Astrocyte of the spinal cord (primary cell): ENCODE measurements at regions not wholly inside any gene's neighbourhood (a gene's known extent, or its start where the extent isn't known, plus 50 kb on each side); places are given as distances from the start of the nearest gene placed in this dataset.

Experiments used
- DNase-seq: peaks from one replicate; pipeline ENCODE4 v3.0.0; 2011; ENCODE audit warnings: low read depth, low spot score
- H3K4me3 ChIP-seq: 2 replicates; pipeline ENCODE4 v1.5.1; 2011; ENCODE audit warnings: low read depth, mild to moderate bottlenecking, low read length, moderate library complexity
- in situ Hi-C: cut with HindIII; loops from 2 replicates; pipeline ENCODE4 v1.10.0; 2017; ENCODE audit warnings: low sequenced_read_pairs
- TF ChIP-seq, protein P1 (sequence below): IDR thresholded peaks from 2 replicates; pipeline ENCODE4 v1.5.1; 2012; ENCODE audit warnings: low read depth, mild to moderate bottlenecking, low read length, inconsistent platforms

DNA sequence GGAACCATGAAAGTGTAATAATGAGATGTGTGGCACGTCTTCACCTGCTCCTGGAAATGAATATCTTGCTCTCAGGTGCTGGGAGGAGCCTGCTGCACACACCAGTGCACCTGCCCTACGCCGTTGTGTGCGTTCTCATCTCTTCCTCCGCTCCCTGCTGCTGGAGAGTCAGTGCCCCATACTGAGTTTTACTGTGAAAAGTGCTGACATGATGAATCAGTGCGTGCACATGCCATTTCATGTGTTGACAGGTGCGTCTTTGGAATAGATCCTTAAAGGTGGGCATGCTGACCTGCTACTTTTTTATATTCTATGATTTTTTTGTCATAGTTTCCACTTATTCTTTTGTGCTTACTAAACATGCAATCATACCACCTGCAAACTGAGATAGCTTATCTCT is 1015.8 kb downstream of the BRD1 start:
- H3K4me3 ChIP-seq = no peak overlapping the region
- in situ Hi-C loops = no loop called here
- TF ChIP-seq, protein P1, sequence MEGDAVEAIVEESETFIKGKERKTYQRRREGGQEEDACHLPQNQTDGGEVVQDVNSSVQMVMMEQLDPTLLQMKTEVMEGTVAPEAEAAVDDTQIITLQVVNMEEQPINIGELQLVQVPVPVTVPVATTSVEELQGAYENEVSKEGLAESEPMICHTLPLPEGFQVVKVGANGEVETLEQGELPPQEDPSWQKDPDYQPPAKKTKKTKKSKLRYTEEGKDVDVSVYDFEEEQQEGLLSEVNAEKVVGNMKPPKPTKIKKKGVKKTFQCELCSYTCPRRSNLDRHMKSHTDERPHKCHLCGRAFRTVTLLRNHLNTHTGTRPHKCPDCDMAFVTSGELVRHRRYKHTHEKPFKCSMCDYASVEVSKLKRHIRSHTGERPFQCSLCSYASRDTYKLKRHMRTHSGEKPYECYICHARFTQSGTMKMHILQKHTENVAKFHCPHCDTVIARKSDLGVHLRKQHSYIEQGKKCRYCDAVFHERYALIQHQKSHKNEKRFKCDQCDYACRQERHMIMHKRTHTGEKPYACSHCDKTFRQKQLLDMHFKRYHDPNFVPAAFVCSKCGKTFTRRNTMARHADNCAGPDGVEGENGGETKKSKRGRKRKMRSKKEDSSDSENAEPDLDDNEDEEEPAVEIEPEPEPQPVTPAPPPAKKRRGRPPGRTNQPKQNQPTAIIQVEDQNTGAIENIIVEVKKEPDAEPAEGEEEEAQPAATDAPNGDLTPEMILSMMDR = no peak
- no peak for DNase-seq

DNA sequence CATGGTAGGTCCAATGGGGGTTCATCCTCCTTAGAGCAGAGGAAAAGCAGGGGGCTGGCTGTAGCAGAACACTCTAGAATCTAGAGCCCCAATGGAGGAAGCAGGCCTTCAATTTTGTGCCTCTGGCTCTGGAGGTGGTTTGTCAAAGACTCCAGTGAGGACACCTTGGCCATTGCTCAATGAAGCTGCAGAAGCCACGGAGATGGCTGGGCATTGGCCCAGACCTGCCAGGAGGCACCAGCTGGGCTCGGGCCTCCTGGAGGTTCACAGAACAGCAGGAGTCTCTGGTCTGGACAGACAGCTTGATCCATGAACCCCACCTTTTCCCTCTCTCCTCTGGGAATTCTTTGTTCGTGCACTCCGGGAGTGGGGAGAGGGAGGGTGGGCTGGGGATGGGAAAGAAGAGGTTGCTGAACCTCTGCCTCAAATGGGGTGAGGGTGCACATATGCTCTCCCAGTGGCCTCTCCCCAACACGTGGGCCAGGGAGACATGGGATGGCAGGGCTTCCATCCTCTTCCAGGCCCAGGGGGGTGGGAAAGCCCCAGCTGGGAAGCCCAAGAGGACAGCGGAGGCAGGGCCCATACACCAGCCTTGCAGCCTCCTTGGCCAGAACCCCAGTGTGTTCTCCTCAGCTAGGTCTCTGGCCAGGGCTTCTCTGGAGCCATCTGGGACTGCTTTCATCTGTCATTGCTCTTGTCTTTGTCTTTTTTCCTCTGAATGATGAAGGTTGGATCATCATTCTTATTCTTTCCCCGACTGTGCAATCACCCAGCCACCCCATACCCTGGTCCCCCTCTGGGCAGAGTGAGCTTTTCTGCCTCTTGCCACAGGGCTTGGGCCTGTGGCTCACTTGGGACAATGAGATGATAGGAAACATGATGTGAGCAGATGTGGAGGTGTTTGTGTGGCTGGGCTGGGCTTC is 1019.4 kb downstream of the BRD1 start:
- H3K4me3 ChIP-seq = no peak overlapping the region
- in situ Hi-C loops = no loop called here
- no peak for DNase-seq
- TF ChIP-seq, protein P1 = no peak

DNA sequence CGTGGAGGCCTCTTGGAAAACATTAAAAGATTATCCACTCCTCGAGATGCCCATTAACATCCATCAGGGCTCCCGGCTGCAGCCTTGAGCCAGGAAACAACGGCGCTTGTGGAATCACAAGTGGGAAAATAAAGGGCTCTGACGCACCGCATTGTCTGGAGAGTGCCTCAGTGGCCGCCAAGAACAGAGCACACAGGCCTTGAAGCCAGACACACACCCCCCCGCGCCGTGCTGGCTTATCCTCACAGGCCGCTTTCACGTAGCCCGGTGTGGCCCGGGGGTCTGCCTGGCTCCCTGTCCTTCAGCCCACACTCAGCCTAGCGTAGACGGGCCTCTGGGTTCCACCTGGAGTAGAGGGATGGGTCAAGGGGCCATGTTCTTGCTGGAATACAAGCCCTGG is 1020.5 kb downstream of the BRD1 start:
- no peak for DNase-seq
- no peak overlapping the region for H3K4me3 ChIP-seq
- TF ChIP-seq, protein P1 = no peak
- in situ Hi-C loops = no loop called here

DNA sequence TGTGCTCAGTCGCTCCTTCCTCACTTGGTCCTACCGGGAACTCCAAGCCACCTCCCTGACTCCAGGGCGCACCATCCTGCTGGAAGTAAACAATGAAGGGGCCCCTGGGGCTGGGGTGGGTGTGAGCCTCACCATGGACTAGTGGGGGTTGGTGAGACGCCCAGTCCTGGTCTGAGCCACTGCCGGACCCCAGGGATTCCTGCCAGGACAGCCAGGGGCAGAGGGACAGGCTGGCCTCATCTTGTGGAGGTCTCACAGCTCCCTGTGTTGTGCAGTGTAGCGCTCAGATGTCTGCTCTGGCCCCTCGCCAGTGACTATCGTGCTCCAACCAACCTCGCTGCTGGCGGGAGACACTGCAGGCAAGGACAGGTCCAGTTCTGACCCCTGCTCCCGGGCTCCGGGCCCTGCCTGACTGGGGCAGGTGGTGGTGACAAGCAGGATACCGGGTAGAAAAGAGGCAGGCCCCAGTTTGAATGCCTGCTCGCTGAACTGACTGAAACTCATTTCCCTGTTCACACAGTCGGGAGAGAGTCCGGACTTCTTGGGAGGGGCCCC is 1021.4 kb downstream of the BRD1 start:
- no peak for DNase-seq
- in situ Hi-C loops = no loop called here
- no peak overlapping the region for H3K4me3 ChIP-seq
- TF ChIP-seq, protein P1 = no peak

DNA sequence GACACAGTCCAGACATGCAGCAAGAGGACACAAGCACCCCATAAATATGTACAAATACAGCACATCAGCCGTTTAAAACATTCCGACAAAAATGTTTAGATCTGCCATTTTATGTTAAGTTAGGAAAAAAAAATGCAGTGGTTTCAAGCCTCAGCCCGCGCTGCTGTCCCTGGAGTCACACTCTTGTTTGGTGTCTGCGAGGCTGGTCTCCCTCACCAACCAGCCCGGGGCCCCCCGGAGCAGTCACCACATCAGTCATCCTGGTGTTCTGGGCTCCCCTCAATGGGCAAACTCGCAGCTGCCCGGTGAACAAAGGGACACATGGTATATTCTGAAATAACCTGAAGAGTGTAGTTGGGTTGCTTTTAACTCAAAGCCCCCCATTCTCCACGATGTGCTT is 1022.2 kb downstream of the BRD1 start:
- no peak for DNase-seq
- in situ Hi-C loops = no loop called here
- no peak overlapping the region for H3K4me3 ChIP-seq
- TF ChIP-seq, protein P1 = no peak

DNA sequence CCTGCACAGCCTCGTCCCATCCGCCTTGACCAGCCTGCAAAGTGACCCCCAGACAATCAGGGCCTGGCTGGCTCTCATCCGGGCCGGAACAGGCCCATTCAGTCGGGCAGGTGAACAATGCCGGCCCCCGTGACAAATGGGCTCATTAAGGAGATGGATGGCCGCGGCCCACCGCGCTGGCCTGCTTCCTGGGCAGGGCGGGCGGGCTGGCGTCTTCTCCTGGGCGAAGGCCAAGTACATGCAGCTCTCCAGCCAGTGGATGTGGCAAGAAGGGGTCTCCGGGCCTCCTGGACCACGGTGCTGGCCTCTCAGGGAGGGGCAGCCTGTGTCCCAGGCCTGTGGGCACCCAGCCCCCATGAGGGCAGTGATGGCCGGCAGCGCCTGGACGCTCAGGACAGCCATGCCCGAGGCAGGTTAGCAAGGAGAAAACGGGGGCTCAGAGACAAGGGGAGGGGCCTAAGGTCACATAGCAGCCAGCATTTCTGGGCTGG is 1022.8 kb downstream of the BRD1 start:
- in situ Hi-C loops = no loop called here
- H3K4me3 ChIP-seq = no peak overlapping the region
- TF ChIP-seq, protein P1 = no peak
- no peak for DNase-seq
